ENCODE measurements at regions not wholly inside any gene's neighbourhood (a gene's known extent, or its start where the extent isn't known, plus 50 kb on each side); places are given as distances from the start of the nearest gene placed in this dataset.

DNA sequence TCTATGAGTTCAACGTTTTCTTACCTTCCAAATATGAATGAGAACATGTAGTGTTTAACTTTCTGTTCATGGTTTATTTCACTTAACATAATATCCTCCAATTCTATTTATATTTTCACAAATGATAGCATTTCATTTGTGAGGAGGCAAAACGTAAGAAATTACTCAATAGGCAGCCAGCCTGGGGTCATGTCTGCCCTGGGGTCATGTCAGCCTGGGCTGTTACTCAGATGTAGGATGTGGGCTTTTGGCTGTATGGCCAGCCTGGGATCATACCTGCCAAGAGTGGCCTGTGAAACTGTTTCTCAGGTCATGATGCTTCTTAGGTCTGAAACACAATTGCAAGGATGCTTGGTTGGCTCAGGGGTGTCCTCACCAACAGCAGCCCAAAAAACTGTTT, 187.0 kb downstream of the FBXO8 start:
- Histone ChIP-seq H4K91ac (ENCODE audit: insufficient read length, low read depth, low read length) (no peak overlapping the region), H2AK5ac (ENCODE audit: insufficient read length, low read length) (no peak overlapping the region), H3K9ac (ENCODE audit: extremely low read depth, insufficient read length, low read length) (no peak overlapping the region), H3K18ac (ENCODE audit: insufficient read length, low read depth, low read length) (no peak overlapping the region), H4K8ac (replicated peaks; ENCODE audit: insufficient read length, low read depth, low read length) (no peak overlapping the region), H2BK20ac (ENCODE audit: low read depth, low read length, poor library complexity, severe bottlenecking) (no peak overlapping the region), H2BK5ac (ENCODE audit: insufficient read length, low read length) (no peak overlapping the region), H3K9me3 (ENCODE audit: control insufficient read depth, low read depth, low read length) (no peaks in the 10 kb centered on the region), H3K4me1 (ENCODE audit: insufficient read depth, low read length) (no peaks in the 10 kb centered on the region), H3K27ac (ENCODE audit: insufficient read length, low read depth, low read length) (no peak overlapping the region), H3K23me2 (ENCODE audit: insufficient read length, low read depth, low read length, poor library complexity, severe bottlenecking) (no peaks in the 10 kb centered on the region), H4K20me1 (ENCODE audit: control insufficient read depth, insufficient read depth, insufficient read length) (no peaks in the 10 kb centered on the region), H2BK12ac (ENCODE audit: insufficient read length, low read depth, low read length) (no peak overlapping the region), H3K14ac (ENCODE audit: insufficient read depth, low read length) (no peak overlapping the region), H2BK120ac (ENCODE audit: low read depth, low read length, poor library complexity, severe bottlenecking) (no peak overlapping the region), H2AFZ (ENCODE audit: low read length) (no peak overlapping the region), H3K79me1 (ENCODE audit: insufficient read depth, low read depth, low read length, poor library complexity, severe bottlenecking) (no peaks in the 10 kb centered on the region), H4K5ac (ENCODE audit: insufficient read length, low read depth, low read length) (no peak overlapping the region), H3K56ac (ENCODE audit: insufficient read length, low read depth, low read length) (no peak overlapping the region), H3K4ac (ENCODE audit: low read depth, low read length) (no peak overlapping the region), H3K27me3 (ENCODE audit: insufficient read depth, low read length) (no peaks in the 10 kb centered on the region), H3T11ph (ENCODE audit: low read length) (no peak overlapping the region), H3K79me2 (ENCODE audit: insufficient read depth, low read length) (no peaks in the 10 kb centered on the region), H3K4me2 (ENCODE audit: insufficient read depth, insufficient read length, low read length) (no peak overlapping the region), H2BK15ac (ENCODE audit: low read depth, low read length) (no peak overlapping the region), H3K23ac (ENCODE audit: insufficient read length, low read depth, low read length) (no peak overlapping the region)
- Mint-ChIP-seq H3K4me1 (no peaks in the 10 kb centered on the region), H3K9me3 (peaks cover 0 to 2% of the 10 kb centered on the region in 2 experiments; a peak in 2 of 5 replicates), H3K27me3 (ENCODE audit: low read depth) (no peaks in the 10 kb centered on the region; the same call in 1 of the 2 replicates), H3K36me3 (ENCODE audit: insufficient read depth in 1 of 3, low read depth in 3 of 3) (no peaks in the 10 kb centered on the region), H3K4me3 (no peak overlapping the region), H3K27ac (no peak overlapping the region)
- DNase-seq, result no peak
- TF ChIP-seq, protein P1, sequence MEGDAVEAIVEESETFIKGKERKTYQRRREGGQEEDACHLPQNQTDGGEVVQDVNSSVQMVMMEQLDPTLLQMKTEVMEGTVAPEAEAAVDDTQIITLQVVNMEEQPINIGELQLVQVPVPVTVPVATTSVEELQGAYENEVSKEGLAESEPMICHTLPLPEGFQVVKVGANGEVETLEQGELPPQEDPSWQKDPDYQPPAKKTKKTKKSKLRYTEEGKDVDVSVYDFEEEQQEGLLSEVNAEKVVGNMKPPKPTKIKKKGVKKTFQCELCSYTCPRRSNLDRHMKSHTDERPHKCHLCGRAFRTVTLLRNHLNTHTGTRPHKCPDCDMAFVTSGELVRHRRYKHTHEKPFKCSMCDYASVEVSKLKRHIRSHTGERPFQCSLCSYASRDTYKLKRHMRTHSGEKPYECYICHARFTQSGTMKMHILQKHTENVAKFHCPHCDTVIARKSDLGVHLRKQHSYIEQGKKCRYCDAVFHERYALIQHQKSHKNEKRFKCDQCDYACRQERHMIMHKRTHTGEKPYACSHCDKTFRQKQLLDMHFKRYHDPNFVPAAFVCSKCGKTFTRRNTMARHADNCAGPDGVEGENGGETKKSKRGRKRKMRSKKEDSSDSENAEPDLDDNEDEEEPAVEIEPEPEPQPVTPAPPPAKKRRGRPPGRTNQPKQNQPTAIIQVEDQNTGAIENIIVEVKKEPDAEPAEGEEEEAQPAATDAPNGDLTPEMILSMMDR (conservative IDR thresholded peaks at IDR 0.05), result no peak
- WGBS (ENCODE audit: extremely low coverage, insufficient read length, low lambda C conversion rate), result no CpG with 5 or more reads among the region's 2 CpGs
